Astrocyte (in vitro differentiated cells and primary cell): ENCODE measurements at regions not wholly inside any gene's neighbourhood (a gene's known extent, or its start where the extent isn't known, plus 50 kb on each side); places are given as distances from the start of the nearest gene placed in this dataset.

Experiments
- CTCF ChIP-seq: IDR thresholded peaks from 2 replicates; pipeline ENCODE4 v1.5.1; 2011; ENCODE audit warnings: low read depth, mild to moderate bottlenecking, inconsistent platforms, low read length, moderate library complexity; ENCODE audit not compliant: insufficient read depth
- EZH2 ChIP-seq: IDR thresholded peaks from 2 replicates; pipeline ENCODE4 v1.6.1; 2012; ENCODE audit warnings: mild to moderate bottlenecking, low read length, inconsistent platforms; ENCODE audit not compliant: insufficient read depth

- TF ChIP-seq CTCF (no peak), EZH2 (no peak)
These were observed 182.5 kb downstream of the CDC5L start for GRCh38 chr6:44569931-44570385.
